Gastrocnemius medialis (tissue), 4 donors: ENCODE measurements at regions not wholly inside any gene's neighbourhood (a gene's known extent, or its start where the extent isn't known, plus 50 kb on each side); places are given as distances from the start of the nearest gene placed in this dataset.

Experiments
- CTCF ChIP-seq, 5 experiments: fragments of 450-650 bp in 3 of 5; fragments of 200-600 bp in 2 of 5; sonication (generic) in 2 of 5; IDR thresholded peaks in 4 of 5; conservative IDR thresholded peaks in 1 of 5; 1 replicate in 4 of 5; 2 replicates in 1 of 5; pipeline ENCODE4 v1.5.1; 2016 to 2019; ENCODE audit warnings: antibody characterized with exemption in 5 of 5, mild to moderate bottlenecking in 3 of 5, moderate library complexity in 3 of 5
- POLR2A ChIP-seq, 2 donors: fragments of 450-650 bp; IDR thresholded peaks; one replicate each; pipeline ENCODE4 v1.6.1; 2017; ENCODE audit warnings: antibody characterized with exemption in 2 of 2, mild to moderate bottlenecking in 2 of 2, moderate library complexity in 2 of 2

- TF ChIP-seq CTCF (IDR thresholded peaks at IDR 0.05 in 4 of 5, conservative IDR thresholded peaks at IDR 0.05 in 1 of 5) (no peak), POLR2A (IDR thresholded peaks at IDR 0.05) (no peak)
Observed at GRCh38 chr11:128259816-128260215, 327.5 kb downstream of the ETS1 start.
